ENCODE measurements at regions not wholly inside any gene's neighbourhood (a gene's known extent, or its start where the extent isn't known, plus 50 kb on each side); places are given as distances from the start of the nearest gene placed in this dataset.

GRCh38 chr2:220877491-220877890 is 694.6 kb downstream of the EPHA4 start:
- H3K9ac ChIP-seq (ENCODE audit: low read depth in 1 of 2, low read length in 2 of 2): no peak overlapping the region
- H3K4me1 ChIP-seq (ENCODE audit: control insufficient read depth in 2 of 2, insufficient read depth in 2 of 2, low read length in 2 of 2): no peaks in the 10 kb centered on the region
- H3K9me3 ChIP-seq (ENCODE audit: control insufficient read depth in 2 of 2, low read length in 2 of 2): no peaks in the 10 kb centered on the region
- H3K36me3 ChIP-seq (ENCODE audit: control insufficient read depth in 2 of 2, insufficient read depth in 2 of 2, low read length in 2 of 2): no peaks in the 10 kb centered on the region
- H3K4me3 ChIP-seq (ENCODE audit: low read length in 2 of 2): no peak overlapping the region
- H3K27ac ChIP-seq (ENCODE audit: low read depth in 2 of 2, low read length in 2 of 2): no peak overlapping the region
- no peaks in the 10 kb centered on the region for H3K27me3 ChIP-seq (ENCODE audit: control insufficient read depth in 2 of 2, insufficient read depth in 2 of 2, low read length in 2 of 2)

- Histone ChIP-seq H3K36me3 (ENCODE audit: control insufficient read depth in 2 of 2, insufficient read depth in 2 of 2, low read length in 2 of 2) (no peaks in the 10 kb centered on the region), H3K4me1 (ENCODE audit: control insufficient read depth in 2 of 2, insufficient read depth in 2 of 2, low read length in 2 of 2) (no peaks in the 10 kb centered on the region), H3K27me3 (ENCODE audit: control insufficient read depth in 2 of 2, insufficient read depth in 2 of 2, low read length in 2 of 2) (no peaks in the 10 kb centered on the region), H3K27ac (ENCODE audit: low read depth in 2 of 2, low read length in 2 of 2) (no peak overlapping the region), H3K9ac (ENCODE audit: low read depth in 1 of 2, low read length in 2 of 2) (no peak overlapping the region), H3K9me3 (ENCODE audit: control insufficient read depth in 2 of 2, low read length in 2 of 2) (no peaks in the 10 kb centered on the region), H3K4me3 (ENCODE audit: low read length in 2 of 2) (no peak overlapping the region)
Observed at GRCh38 chr2:220877897-220878296, 694.2 kb downstream of the EPHA4 start.

- H3K9me3 ChIP-seq (ENCODE audit: control insufficient read depth in 2 of 2, low read length in 2 of 2): no peaks in the 10 kb centered on the region
- no peaks in the 10 kb centered on the region for H3K36me3 ChIP-seq (ENCODE audit: control insufficient read depth in 2 of 2, insufficient read depth in 2 of 2, low read length in 2 of 2)
- H3K4me3 ChIP-seq (ENCODE audit: low read length in 2 of 2): no peak overlapping the region
- H3K27me3 ChIP-seq (ENCODE audit: control insufficient read depth in 2 of 2, insufficient read depth in 2 of 2, low read length in 2 of 2): no peaks in the 10 kb centered on the region
- H3K27ac ChIP-seq (ENCODE audit: low read depth in 2 of 2, low read length in 2 of 2): no peak overlapping the region
- H3K9ac ChIP-seq (ENCODE audit: low read depth in 1 of 2, low read length in 2 of 2): no peak overlapping the region
- no peaks in the 10 kb centered on the region for H3K4me1 ChIP-seq (ENCODE audit: control insufficient read depth in 2 of 2, insufficient read depth in 2 of 2, low read length in 2 of 2)
Observed at GRCh38 chr2:220880623-220881596, 691.2 kb downstream of the EPHA4 start.

- Histone ChIP-seq H3K27ac (ENCODE audit: low read depth in 2 of 2, low read length in 2 of 2) (no peak overlapping the region), H3K4me3 (ENCODE audit: low read length in 2 of 2) (no peak overlapping the region), H3K36me3 (ENCODE audit: control insufficient read depth in 2 of 2, insufficient read depth in 2 of 2, low read length in 2 of 2) (no peaks in the 10 kb centered on the region), H3K9me3 (ENCODE audit: control insufficient read depth in 2 of 2, low read length in 2 of 2) (no peaks in the 10 kb centered on the region), H3K4me1 (ENCODE audit: control insufficient read depth in 2 of 2, insufficient read depth in 2 of 2, low read length in 2 of 2) (no peaks in the 10 kb centered on the region), H3K9ac (ENCODE audit: low read depth in 1 of 2, low read length in 2 of 2) (no peak overlapping the region), H3K27me3 (ENCODE audit: control insufficient read depth in 2 of 2, insufficient read depth in 2 of 2, low read length in 2 of 2) (no peaks in the 10 kb centered on the region)
Observed at GRCh38 chr2:220882507-220882906, 689.6 kb downstream of the EPHA4 start.

DNA sequence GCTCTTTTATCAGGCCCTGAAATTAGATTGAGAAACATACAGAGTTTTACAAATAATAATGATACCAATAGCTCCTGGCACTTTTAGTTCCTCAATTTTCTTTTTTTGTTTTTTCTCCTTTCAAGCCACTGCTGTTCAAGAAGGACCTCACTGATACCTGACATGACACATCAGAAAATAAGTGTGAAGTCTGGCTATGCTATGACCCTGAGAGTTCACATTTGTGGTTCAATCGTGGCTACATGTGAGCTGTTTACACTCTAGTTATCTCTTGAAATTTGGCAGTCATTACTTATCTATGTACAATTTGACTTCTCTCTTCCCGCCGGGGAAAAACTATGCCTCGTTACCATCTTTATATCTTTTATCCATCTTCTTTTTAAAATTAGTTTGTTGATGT is 686.5 kb downstream of the EPHA4 start:
- no peak overlapping the region for H3K9ac ChIP-seq (ENCODE audit: low read depth in 1 of 2, low read length in 2 of 2)
- no peaks in the 10 kb centered on the region for H3K27me3 ChIP-seq (ENCODE audit: control insufficient read depth in 2 of 2, insufficient read depth in 2 of 2, low read length in 2 of 2)
- no peaks in the 10 kb centered on the region for H3K4me1 ChIP-seq (ENCODE audit: control insufficient read depth in 2 of 2, insufficient read depth in 2 of 2, low read length in 2 of 2)
- no peak overlapping the region for H3K27ac ChIP-seq (ENCODE audit: low read depth in 2 of 2, low read length in 2 of 2)
- no peaks in the 10 kb centered on the region for H3K36me3 ChIP-seq (ENCODE audit: control insufficient read depth in 2 of 2, insufficient read depth in 2 of 2, low read length in 2 of 2)
- no peaks in the 10 kb centered on the region for H3K9me3 ChIP-seq (ENCODE audit: control insufficient read depth in 2 of 2, low read length in 2 of 2)
- H3K4me3 ChIP-seq (ENCODE audit: low read length in 2 of 2): no peak overlapping the region

DNA sequence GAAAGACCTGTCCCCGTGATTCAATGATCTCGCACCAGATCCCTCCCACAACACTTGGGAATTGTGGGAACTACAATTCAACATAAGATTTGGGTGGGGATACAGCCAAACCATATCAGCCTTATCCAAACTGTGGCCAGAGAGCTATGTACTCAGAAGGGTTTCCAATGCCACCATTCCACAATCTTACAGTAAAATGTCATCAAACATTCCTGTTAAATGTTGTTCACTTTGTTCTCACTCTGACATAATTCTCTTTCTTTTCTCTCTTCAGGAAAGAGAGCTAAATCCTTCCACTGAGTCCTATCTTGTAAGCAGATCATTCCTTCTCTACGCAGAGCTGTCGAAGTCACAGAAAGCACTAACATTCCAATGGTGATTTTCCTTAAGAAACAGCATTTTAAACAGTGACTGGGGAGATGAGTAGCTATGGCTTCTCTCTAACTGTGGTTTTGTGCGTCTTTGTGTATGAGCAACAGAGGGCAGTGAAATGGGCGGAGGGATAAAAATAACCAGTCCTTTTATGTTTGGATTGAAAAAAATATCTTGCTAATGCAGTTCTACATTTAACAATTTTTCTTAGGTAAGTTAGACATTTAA is 684.7 kb downstream of the EPHA4 start:
- Histone ChIP-seq H3K36me3 (ENCODE audit: control insufficient read depth in 2 of 2, insufficient read depth in 2 of 2, low read length in 2 of 2) (no peaks in the 10 kb centered on the region), H3K9me3 (ENCODE audit: control insufficient read depth in 2 of 2, low read length in 2 of 2) (no peaks in the 10 kb centered on the region)

DNA sequence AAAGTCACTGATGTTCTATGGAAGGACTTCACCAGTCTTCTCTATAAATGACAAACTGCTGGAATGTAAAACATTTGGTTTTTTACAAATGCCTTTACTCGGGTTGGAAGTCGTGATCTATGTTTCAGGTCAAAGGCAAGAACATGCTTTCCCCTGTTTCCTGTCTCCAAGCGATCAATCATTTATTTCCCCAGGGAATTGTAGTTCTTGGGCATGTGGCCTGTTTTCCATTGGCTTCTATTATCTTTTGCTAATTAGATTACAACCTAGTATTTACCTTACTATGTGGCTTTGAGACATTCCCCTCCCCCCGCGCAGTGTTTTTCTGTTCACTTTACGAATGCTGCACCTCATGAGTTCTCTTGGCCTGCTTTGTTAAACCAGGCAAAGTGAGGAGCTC is 684.2 kb downstream of the EPHA4 start:
- H3K9ac ChIP-seq (ENCODE audit: low read depth in 1 of 2, low read length in 2 of 2): no peak overlapping the region
- H3K27ac ChIP-seq (ENCODE audit: low read depth in 2 of 2, low read length in 2 of 2): no peak overlapping the region
- no peak overlapping the region for H3K4me3 ChIP-seq (ENCODE audit: low read length in 2 of 2)
- H3K9me3 ChIP-seq (ENCODE audit: control insufficient read depth in 2 of 2, low read length in 2 of 2): no peaks in the 10 kb centered on the region
- no peaks in the 10 kb centered on the region for H3K27me3 ChIP-seq (ENCODE audit: control insufficient read depth in 2 of 2, insufficient read depth in 2 of 2, low read length in 2 of 2)
- no peaks in the 10 kb centered on the region for H3K36me3 ChIP-seq (ENCODE audit: control insufficient read depth in 2 of 2, insufficient read depth in 2 of 2, low read length in 2 of 2)
- no peaks in the 10 kb centered on the region for H3K4me1 ChIP-seq (ENCODE audit: control insufficient read depth in 2 of 2, insufficient read depth in 2 of 2, low read length in 2 of 2)

More for the DNA sequence above, 684.7 kb downstream of the EPHA4 start:
- H3K27me3 ChIP-seq (ENCODE audit: control insufficient read depth in 2 of 2, insufficient read depth in 2 of 2, low read length in 2 of 2): no peaks in the 10 kb centered on the region
- H3K4me3 ChIP-seq (ENCODE audit: low read length in 2 of 2): no peak overlapping the region
- H3K4me1 ChIP-seq (ENCODE audit: control insufficient read depth in 2 of 2, insufficient read depth in 2 of 2, low read length in 2 of 2): no peaks in the 10 kb centered on the region
- H3K27ac ChIP-seq (ENCODE audit: low read depth in 2 of 2, low read length in 2 of 2): no peak overlapping the region
- no peak overlapping the region for H3K9ac ChIP-seq (ENCODE audit: low read depth in 1 of 2, low read length in 2 of 2)

GRCh38 chr2:220890931-220891330 is 681.2 kb downstream of the EPHA4 start:
- Histone ChIP-seq H3K36me3 (ENCODE audit: control insufficient read depth in 2 of 2, insufficient read depth in 2 of 2, low read length in 2 of 2) (no peaks in the 10 kb centered on the region), H3K27me3 (ENCODE audit: control insufficient read depth in 2 of 2, insufficient read depth in 2 of 2, low read length in 2 of 2) (no peaks in the 10 kb centered on the region), H3K9me3 (ENCODE audit: control insufficient read depth in 2 of 2, low read length in 2 of 2) (no peaks in the 10 kb centered on the region)

GRCh38 chr2:220891405-220891804 is 680.7 kb downstream of the EPHA4 start:
- Histone ChIP-seq H3K9me3 (ENCODE audit: control insufficient read depth in 2 of 2, low read length in 2 of 2) (no peaks in the 10 kb centered on the region), H3K4me3 (ENCODE audit: low read length in 2 of 2) (no peak overlapping the region), H3K9ac (ENCODE audit: low read depth in 1 of 2, low read length in 2 of 2) (no peak overlapping the region), H3K27ac (ENCODE audit: low read depth in 2 of 2, low read length in 2 of 2) (no peak overlapping the region), H3K4me1 (ENCODE audit: control insufficient read depth in 2 of 2, insufficient read depth in 2 of 2, low read length in 2 of 2) (no peaks in the 10 kb centered on the region), H3K36me3 (ENCODE audit: control insufficient read depth in 2 of 2, insufficient read depth in 2 of 2, low read length in 2 of 2) (no peaks in the 10 kb centered on the region), H3K27me3 (ENCODE audit: control insufficient read depth in 2 of 2, insufficient read depth in 2 of 2, low read length in 2 of 2) (no peaks in the 10 kb centered on the region)

More at GRCh38 chr2:220890931-220891330, 681.2 kb downstream of the EPHA4 start:
- Histone ChIP-seq H3K4me3 (ENCODE audit: low read length in 2 of 2) (no peak overlapping the region), H3K27ac (ENCODE audit: low read depth in 2 of 2, low read length in 2 of 2) (no peak overlapping the region), H3K9ac (ENCODE audit: low read depth in 1 of 2, low read length in 2 of 2) (no peak overlapping the region), H3K4me1 (ENCODE audit: control insufficient read depth in 2 of 2, insufficient read depth in 2 of 2, low read length in 2 of 2) (no peaks in the 10 kb centered on the region)

- Histone ChIP-seq H3K36me3 (ENCODE audit: control insufficient read depth in 2 of 2, insufficient read depth in 2 of 2, low read length in 2 of 2) (no peaks in the 10 kb centered on the region), H3K27me3 (ENCODE audit: control insufficient read depth in 2 of 2, insufficient read depth in 2 of 2, low read length in 2 of 2) (no peaks in the 10 kb centered on the region), H3K27ac (ENCODE audit: low read depth in 2 of 2, low read length in 2 of 2) (no peak overlapping the region), H3K9me3 (ENCODE audit: control insufficient read depth in 2 of 2, low read length in 2 of 2) (no peaks in the 10 kb centered on the region), H3K4me1 (ENCODE audit: control insufficient read depth in 2 of 2, insufficient read depth in 2 of 2, low read length in 2 of 2) (no peaks in the 10 kb centered on the region), H3K9ac (ENCODE audit: low read depth in 1 of 2, low read length in 2 of 2) (no peak overlapping the region), H3K4me3 (ENCODE audit: low read length in 2 of 2) (no peak overlapping the region)
Observed at GRCh38 chr2:220892018-220892634, 680.0 kb downstream of the EPHA4 start.

Measured in mucosa of rectum (tissue), 2 donors.